ENCODE measurements at regions not wholly inside any gene's neighbourhood (a gene's known extent, or its start where the extent isn't known, plus 50 kb on each side); places are given as distances from the start of the nearest gene placed in this dataset.

- Histone ChIP-seq H3K9me3 (no peaks in the 10 kb centered on the region), H3K27me3 (no peaks in the 10 kb centered on the region), H3K36me3 (no peaks in the 10 kb centered on the region), H3K4me3 (no peak overlapping the region), H3K4me1 (no peaks in the 10 kb centered on the region), H3K27ac (no peak overlapping the region)
- intact Hi-C loops (cut with DNase I), result no loop called here
- DNase-seq (no peak), ATAC-seq (no peak)
- no peak for TF ChIP-seq POLR2A (IDR thresholded peaks at IDR 0.05)
- TF ChIP-seq, protein P1, sequence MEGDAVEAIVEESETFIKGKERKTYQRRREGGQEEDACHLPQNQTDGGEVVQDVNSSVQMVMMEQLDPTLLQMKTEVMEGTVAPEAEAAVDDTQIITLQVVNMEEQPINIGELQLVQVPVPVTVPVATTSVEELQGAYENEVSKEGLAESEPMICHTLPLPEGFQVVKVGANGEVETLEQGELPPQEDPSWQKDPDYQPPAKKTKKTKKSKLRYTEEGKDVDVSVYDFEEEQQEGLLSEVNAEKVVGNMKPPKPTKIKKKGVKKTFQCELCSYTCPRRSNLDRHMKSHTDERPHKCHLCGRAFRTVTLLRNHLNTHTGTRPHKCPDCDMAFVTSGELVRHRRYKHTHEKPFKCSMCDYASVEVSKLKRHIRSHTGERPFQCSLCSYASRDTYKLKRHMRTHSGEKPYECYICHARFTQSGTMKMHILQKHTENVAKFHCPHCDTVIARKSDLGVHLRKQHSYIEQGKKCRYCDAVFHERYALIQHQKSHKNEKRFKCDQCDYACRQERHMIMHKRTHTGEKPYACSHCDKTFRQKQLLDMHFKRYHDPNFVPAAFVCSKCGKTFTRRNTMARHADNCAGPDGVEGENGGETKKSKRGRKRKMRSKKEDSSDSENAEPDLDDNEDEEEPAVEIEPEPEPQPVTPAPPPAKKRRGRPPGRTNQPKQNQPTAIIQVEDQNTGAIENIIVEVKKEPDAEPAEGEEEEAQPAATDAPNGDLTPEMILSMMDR (IDR thresholded peaks at IDR 0.05), result no peak
- WGBS, 4 donors, result 49 to 74% (median 63%) methylated on average over 3 of the region's 3 CpGs
Observed at GRCh38 chr9:28923351-28923750, 1350.1 kb upstream of the C9orf72 start.

- 64 to 78% (median 73%) methylated on average over 3 of the region's 3 CpGs for WGBS, 4 donors
- intact Hi-C loops (cut with DNase I), result no loop called here
- Histone ChIP-seq H3K27ac (no peak overlapping the region), H3K36me3 (no peaks in the 10 kb centered on the region), H3K27me3 (no peaks in the 10 kb centered on the region), H3K9me3 (no peaks in the 10 kb centered on the region), H3K4me1 (no peaks in the 10 kb centered on the region), H3K4me3 (no peak overlapping the region)
- DNase-seq (no peak), ATAC-seq (no peak)
- TF ChIP-seq POLR2A (IDR thresholded peaks at IDR 0.05), result no peak
- TF ChIP-seq, protein P1 (IDR thresholded peaks at IDR 0.05), result no peak
Observed at GRCh38 chr9:28925157-28925556, 1351.9 kb upstream of the C9orf72 start.

DNA sequence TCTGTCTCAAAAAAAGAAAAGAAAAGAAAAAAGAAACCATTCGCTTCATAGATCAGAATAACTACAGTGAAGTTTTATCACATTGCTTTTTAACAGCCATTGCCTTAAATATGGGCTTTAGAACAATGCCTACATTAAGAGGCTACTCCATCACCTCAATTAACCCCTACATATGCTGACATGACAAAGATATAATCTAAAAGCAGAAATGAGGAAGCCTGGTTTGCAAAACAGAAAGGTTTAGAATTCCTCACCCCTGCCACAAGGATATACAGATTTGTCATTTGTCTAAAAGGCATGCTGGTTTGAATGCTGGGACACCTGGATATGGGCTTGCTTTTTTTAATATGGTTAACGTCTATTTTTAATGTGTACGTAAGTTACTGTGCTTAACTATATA lies 1353.0 kb upstream of the C9orf72 start:
- H3K27me3 ChIP-seq, result no peaks in the 10 kb centered on the region
- no peak overlapping the region for H3K4me3 ChIP-seq
- no peaks in the 10 kb centered on the region for H3K36me3 ChIP-seq
- H3K27ac ChIP-seq, result no peak overlapping the region
- 82 to 87% (median 87%) methylated on average over 3 of the region's 3 CpGs for WGBS, 4 donors
- ATAC-seq, result no peak
- no peak for DNase-seq
- no peaks in the 10 kb centered on the region for H3K4me1 ChIP-seq
- H3K9me3 ChIP-seq, result no peaks in the 10 kb centered on the region
- no peak for TF ChIP-seq POLR2A (IDR thresholded peaks at IDR 0.05)
- TF ChIP-seq, protein P1 (IDR thresholded peaks at IDR 0.05), result no peak
- intact Hi-C loops (cut with DNase I), result no loop called here

DNA sequence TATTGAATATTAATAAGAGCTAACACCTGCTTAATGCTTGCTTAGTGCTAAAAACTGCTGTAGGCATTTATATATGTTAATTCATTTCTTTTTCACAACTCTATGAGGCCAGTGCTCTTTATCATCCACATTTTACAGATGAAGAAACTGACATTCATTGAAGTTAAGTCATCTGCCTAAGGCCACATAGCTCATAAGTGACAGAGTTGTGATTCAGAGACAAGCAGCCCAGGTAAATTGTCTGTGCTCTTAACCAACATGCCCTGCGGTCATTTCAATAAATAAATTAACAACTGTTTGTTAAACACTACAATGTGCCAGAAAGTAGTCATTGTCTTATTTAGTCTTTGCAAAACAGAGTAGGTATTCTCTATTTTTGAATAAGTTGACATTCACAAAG lies 1354.4 kb upstream of the C9orf72 start:
- Histone ChIP-seq H3K9me3 (no peaks in the 10 kb centered on the region), H3K4me1 (no peaks in the 10 kb centered on the region), H3K27me3 (no peaks in the 10 kb centered on the region), H3K36me3 (no peaks in the 10 kb centered on the region), H3K4me3 (no peak overlapping the region), H3K27ac (no peak overlapping the region)
- ATAC-seq (no peak), DNase-seq (no peak)
- intact Hi-C loops (cut with DNase I), result no loop called here
- 77 to 86% (median 82%) methylated on average over 1 of the region's 1 CpG for whole genome bisulfite sequencing, 4 donors
- TF ChIP-seq, protein P1 (IDR thresholded peaks at IDR 0.05), result no peak
- no peak for TF ChIP-seq POLR2A (IDR thresholded peaks at IDR 0.05)
